PC-3 (cell line): ENCODE measurements at regions not wholly inside any gene's neighbourhood (a gene's known extent, or its start where the extent isn't known, plus 50 kb on each side); places are given as distances from the start of the nearest gene placed in this dataset.
A peak's percentile ranks its signal among the peaks of the same experiment; 100 is the strongest.

ENCODE experiments used
- ATAC-seq: fragments of 200-7000 bp; cut with Tn5 transposase; 2 replicates; pipeline ENCODE4 v1.9.1; 2020; ENCODE audit warnings: mild to moderate bottlenecking, moderate library complexity
- BruUV-seq: library from RNA; stranded (reverse); fragments of 400-500 nt; replicated peaks from 2 replicates; lab custom pipeline; 2021; lab: Mats Ljungman, UMichigan
- CTCF ChIA-PET: fragments of 300-600 bp; sonication (Branson Sonifier 250); formaldehyde crosslinking; loops from one replicate; lab custom pipeline; 2022; ENCODE audit warnings: antibody characterized with exemption; lab: Charles Lee
- POLR2A ChIA-PET: fragments of 300-600 bp; sonication (Branson Sonifier 250); formaldehyde crosslinking; loops from one replicate; lab custom pipeline; 2022; ENCODE audit warnings: antibody characterized with exemption; ENCODE audit not compliant: unreplicated experiment; lab: Charles Lee
- DNase-seq: peaks from one replicate; pipeline ENCODE4 v3.0.0-alpha.2; 2015
- H2AFZ ChIP-seq: fragments of 300-600 bp; sonication (generic); 2 replicates; pipeline ENCODE4 v1.6.0; 2016; ENCODE audit warnings: antibody characterized with exemption, low read length
- H3F3A ChIP-seq: fragments of 300-600 bp; sonication (generic); one replicate; pipeline ENCODE4 v1.6.0; 2017; ENCODE audit warnings: antibody characterized with exemption, low read length, control low read depth, mild to moderate bottlenecking; ENCODE audit not compliant: unreplicated experiment
- H3K27ac ChIP-seq: fragments of 300-600 bp; sonication (generic); 2 replicates; pipeline ENCODE4 v1.5.1; 2016; ENCODE audit warnings: mild to moderate bottlenecking, low read length
- H3K27me3 ChIP-seq: fragments of 300-600 bp; sonication (generic); 2 replicates; pipeline ENCODE4 v1.6.1; 2016; ENCODE audit warnings: low read length, mixed read lengths
- H3K36me3 ChIP-seq: fragments of 300-600 bp; sonication (generic); 2 replicates; pipeline ENCODE4 v1.6.1; 2016; ENCODE audit warnings: low read depth, mixed run types, low read length, mixed read lengths
- H3K4me1 ChIP-seq: fragments of 300-600 bp; sonication (generic); 2 replicates; pipeline ENCODE4 v1.5.1; 2016; ENCODE audit warnings: low read length; ENCODE audit not compliant: insufficient read depth
- H3K4me2 ChIP-seq: fragments of 300-600 bp; sonication (generic); 2 replicates; pipeline ENCODE4 v1.6.0; 2016; ENCODE audit warnings: low read length
- H3K4me3 ChIP-seq: fragments of 300-600 bp; sonication (generic); 2 replicates; pipeline ENCODE4 v1.5.1; 2016; ENCODE audit warnings: mild to moderate bottlenecking, low read length, mixed read lengths
- H3K79me2 ChIP-seq: fragments of 300-600 bp; sonication (generic); 2 replicates; pipeline ENCODE4 v1.6.1; 2017; ENCODE audit warnings: low read length, mixed read lengths
- H3K9ac ChIP-seq: fragments of 300-600 bp; sonication (generic); 2 replicates; pipeline ENCODE4 v1.6.0; 2016; ENCODE audit warnings: mild to moderate bottlenecking, low read length
- H3K9me2 ChIP-seq: fragments of 300-600 bp; sonication (generic); replicated peaks from 2 replicates; pipeline ENCODE4 v1.6.1; 2016; ENCODE audit warnings: mixed run types, low read length, mixed read lengths
- H3K9me3 ChIP-seq: fragments of 300-600 bp; sonication (generic); 2 replicates; pipeline ENCODE4 v1.6.1; 2016; ENCODE audit warnings: low read length, mixed read lengths
- H4K20me1 ChIP-seq: fragments of 300-600 bp; sonication (generic); 2 replicates; pipeline ENCODE4 v1.6.1; 2016; ENCODE audit warnings: low read length, mixed read lengths
- EZH2 ChIP-seq: fragments of 300-600 bp; sonication (generic); IDR thresholded peaks from one replicate; pipeline ENCODE4 v1.6.1; 2017; ENCODE audit warnings: antibody characterized with exemption, mild to moderate bottlenecking, low read length; ENCODE audit not compliant: unreplicated experiment
- EZH2phosphoT487 ChIP-seq: fragments of 300-600 bp; sonication (generic); IDR thresholded peaks from 2 replicates; pipeline ENCODE4 v1.6.1; 2018; ENCODE audit warnings: mild to moderate bottlenecking, antibody characterized with exemption, low read length, borderline replicate concordance
- intact Hi-C: fragments of 100-400 bp; cut with micrococcal nuclease; formaldehyde crosslinking; loops from 2 replicates; pipeline ENCODE4 v1.9.0; 2023
- TF ChIP-seq, protein P1 (sequence below): fragments of 300-600 bp; sonication (generic); conservative IDR thresholded peaks from 2 replicates; pipeline ENCODE4 v1.5.1; 2017; ENCODE audit warnings: antibody characterized with exemption, low read depth, mild to moderate bottlenecking, low read length

DNA sequence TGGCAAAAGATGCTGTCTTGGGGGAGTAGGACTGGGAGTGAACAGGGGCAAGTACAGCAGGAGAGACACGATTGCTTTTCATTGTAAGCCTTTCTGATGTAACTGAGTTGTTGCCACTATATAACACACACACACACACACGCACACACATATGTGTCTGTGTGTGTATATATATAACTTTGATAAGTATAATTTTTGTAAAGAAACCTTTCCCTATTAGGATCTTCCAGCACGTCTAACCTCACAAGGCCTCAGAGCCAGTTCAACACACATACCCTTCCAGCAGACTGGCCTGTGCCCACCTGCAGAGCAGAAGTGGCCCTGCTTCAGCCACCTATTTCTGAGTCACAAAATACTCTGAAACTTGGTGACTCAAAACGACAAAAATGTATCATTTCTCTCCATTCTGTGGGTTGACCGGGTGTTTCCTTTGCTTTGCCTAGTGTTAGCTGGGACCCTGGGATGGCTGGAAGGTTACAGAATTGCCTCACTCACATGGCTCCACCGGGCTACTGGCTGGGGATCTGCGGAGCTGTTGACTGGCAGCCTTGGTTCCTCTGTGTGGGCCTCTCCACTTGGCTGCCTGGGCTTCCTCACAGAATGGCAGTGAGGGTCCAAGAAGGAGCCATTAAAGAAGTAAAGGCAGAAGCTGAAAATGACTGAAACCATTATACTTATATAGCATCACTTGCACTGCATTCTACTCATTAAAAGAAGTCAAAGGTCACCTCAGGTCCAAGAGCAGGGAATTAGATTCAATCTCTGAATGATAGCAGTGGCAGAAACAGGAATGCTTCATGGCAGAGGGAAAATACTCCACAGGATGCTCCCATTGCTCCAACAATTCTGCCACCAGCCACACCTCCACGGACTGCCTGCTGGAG is 126.4 kb downstream of the BANF2 start:
- Histone ChIP-seq H3K4me1 (peaks cover 12% of the 10 kb centered on the region), H3K27me3 (no peaks in the 10 kb centered on the region), H3K9me2 (no peaks in the 10 kb centered on the region), H3K9me3 (no peaks in the 10 kb centered on the region), H3K36me3 (no peaks in the 10 kb centered on the region), H2AFZ (peak overlapping the region; percentile 4; the same call in 1 of the 2 replicates), H3K4me3 (no peak overlapping the region), H3F3A (no peaks in the 10 kb centered on the region), H3K79me2 (no peaks in the 10 kb centered on the region), H3K9ac (no peak overlapping the region), H3K4me2 (peak overlapping the region; percentile 16; the same call in 1 of the 2 replicates), H4K20me1 (no peaks in the 10 kb centered on the region), H3K27ac (no peak overlapping the region)
- POLR2A ChIA-PET: no interaction called here
- DNase-seq: peak; percentile 49
- intact Hi-C loops: no loop called here
- CTCF ChIA-PET: no interaction called here
- TF ChIP-seq EZH2phosphoT487 (no peak), EZH2 (no peak)
- TF ChIP-seq, protein P1, sequence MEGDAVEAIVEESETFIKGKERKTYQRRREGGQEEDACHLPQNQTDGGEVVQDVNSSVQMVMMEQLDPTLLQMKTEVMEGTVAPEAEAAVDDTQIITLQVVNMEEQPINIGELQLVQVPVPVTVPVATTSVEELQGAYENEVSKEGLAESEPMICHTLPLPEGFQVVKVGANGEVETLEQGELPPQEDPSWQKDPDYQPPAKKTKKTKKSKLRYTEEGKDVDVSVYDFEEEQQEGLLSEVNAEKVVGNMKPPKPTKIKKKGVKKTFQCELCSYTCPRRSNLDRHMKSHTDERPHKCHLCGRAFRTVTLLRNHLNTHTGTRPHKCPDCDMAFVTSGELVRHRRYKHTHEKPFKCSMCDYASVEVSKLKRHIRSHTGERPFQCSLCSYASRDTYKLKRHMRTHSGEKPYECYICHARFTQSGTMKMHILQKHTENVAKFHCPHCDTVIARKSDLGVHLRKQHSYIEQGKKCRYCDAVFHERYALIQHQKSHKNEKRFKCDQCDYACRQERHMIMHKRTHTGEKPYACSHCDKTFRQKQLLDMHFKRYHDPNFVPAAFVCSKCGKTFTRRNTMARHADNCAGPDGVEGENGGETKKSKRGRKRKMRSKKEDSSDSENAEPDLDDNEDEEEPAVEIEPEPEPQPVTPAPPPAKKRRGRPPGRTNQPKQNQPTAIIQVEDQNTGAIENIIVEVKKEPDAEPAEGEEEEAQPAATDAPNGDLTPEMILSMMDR: no peak
- peak; percentile 61 for ATAC-seq
- no TSS peak for BruUV-seq

DNA sequence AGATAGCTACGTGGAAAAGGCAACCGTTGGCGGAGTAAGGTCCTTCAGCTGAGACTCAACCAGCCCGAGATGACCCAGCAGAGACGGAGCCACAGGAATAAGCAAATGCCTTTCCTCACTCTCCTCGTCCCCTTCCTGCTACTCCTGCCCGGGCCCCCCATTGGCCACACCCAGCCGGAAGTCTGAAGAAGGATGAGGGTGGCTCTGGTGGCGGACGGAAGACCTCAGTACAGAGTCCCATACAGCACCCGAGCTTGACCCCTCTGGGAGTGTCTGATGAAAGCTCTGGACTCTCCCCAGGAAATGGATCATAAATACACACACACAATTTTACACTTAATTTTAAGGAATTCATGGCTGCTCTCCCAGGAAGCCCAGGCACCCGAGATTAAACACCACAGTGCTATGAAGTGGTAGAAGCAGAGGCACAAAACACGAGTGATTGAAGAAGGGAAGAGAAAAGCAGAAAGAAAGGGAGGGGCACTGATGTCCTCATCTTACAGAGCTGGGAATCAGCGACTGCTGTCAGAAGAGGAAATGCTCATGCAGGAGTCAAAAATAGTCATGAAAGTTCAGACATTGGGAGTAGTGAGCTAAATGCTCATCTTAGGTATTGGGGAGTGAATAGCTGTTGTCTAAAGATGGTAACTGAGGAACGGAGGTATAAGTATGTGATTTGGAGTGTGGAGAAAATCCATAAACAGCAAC is 125.6 kb downstream of the BANF2 start:
- TF ChIP-seq EZH2 (no peak), EZH2phosphoT487 (no peak)
- TF ChIP-seq, protein P1: no peak
- Histone ChIP-seq H3K4me3 (no peak overlapping the region), H3K9ac (no peak overlapping the region), H3K79me2 (no peaks in the 10 kb centered on the region), H3K4me1 (peaks cover 12% of the 10 kb centered on the region), H3K9me2 (no peaks in the 10 kb centered on the region), H3K27me3 (no peaks in the 10 kb centered on the region), H3K4me2 (no peak overlapping the region), H3K9me3 (no peaks in the 10 kb centered on the region), H2AFZ (0 out of 2 replicates have a peak overlapping the region, but pooled peaks have one; percentile 4), H3K27ac (no peak overlapping the region), H4K20me1 (no peaks in the 10 kb centered on the region), H3K36me3 (no peaks in the 10 kb centered on the region), H3F3A (no peaks in the 10 kb centered on the region)
- intact Hi-C loops: no loop called here
- BruUV-seq: no TSS peak
- ChIA-PET CTCF (no interaction called here), POLR2A (no interaction called here)
- ATAC-seq: no peak
- DNase-seq: no peak
